ENCODE measurements at regions not wholly inside any gene's neighbourhood (a gene's known extent, or its start where the extent isn't known, plus 50 kb on each side); places are given as distances from the start of the nearest gene placed in this dataset.

DNA sequence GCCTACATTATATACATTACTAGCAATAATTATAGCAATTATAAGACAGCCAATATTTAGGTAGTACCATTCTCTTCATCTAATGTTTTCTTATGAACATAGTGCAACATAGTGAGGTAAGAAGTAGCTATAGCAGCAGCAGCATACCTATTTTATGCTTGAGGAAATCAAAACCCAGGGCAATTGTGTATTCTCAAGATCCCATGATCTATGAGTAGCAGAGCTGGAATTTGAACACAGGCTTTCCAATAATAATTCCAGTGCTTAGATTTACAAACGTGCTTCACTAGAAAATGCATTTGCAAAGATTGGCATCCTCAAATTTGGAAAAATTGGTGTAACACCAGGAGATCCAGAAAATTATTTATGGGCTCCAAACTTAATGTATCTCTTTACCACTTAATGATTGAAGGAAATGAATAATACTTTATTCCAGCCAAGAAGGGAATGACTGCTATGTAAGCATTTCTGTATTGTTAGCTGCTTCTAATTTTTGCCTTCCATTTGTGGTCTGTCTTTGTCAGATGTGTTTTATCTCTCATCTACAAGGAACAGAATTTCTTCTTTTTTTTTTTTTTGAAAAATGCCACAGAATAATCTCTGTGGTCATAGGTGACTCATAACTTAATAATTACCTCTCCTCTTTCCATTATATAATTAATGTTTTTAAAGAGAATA is 451.1 kb downstream of the ARAP2 start:
- H3K9me3 ChIP-seq (replicated peaks), result no peaks in the 10 kb centered on the region
- no peaks in the 10 kb centered on the region for H3K27me3 ChIP-seq
- no peaks in the 10 kb centered on the region for H3K36me3 ChIP-seq
- H3K4me1 ChIP-seq, result no peaks in the 10 kb centered on the region
- H3K4me3 ChIP-seq, result no peak overlapping the region
- no peak for DNase-seq
- H3K27ac ChIP-seq, result no peak overlapping the region

DNA sequence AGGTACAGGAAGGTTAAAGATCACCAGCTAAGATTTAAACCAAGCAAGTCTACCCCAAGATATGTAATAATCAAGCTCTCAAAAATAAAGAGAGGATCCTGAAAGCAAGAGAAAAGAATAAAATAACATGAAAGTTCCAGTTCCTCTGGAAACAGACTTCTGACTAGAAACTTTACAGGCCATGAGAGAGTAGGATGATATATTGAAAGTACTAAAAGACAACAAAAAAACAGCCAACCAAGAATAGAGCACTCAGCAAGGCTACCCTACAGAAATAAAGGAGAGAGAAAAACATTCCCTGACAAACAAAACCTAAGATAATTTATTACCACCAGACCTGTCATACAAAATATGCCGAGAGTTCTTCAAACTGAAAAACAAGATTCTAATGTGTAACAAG is 450.5 kb downstream of the ARAP2 start:
- Histone ChIP-seq H3K27me3 (no peaks in the 10 kb centered on the region), H3K27ac (no peak overlapping the region), H3K4me3 (no peak overlapping the region), H3K4me1 (no peaks in the 10 kb centered on the region), H3K9me3 (replicated peaks) (no peaks in the 10 kb centered on the region), H3K36me3 (no peaks in the 10 kb centered on the region)
- no peak for DNase-seq

DNA sequence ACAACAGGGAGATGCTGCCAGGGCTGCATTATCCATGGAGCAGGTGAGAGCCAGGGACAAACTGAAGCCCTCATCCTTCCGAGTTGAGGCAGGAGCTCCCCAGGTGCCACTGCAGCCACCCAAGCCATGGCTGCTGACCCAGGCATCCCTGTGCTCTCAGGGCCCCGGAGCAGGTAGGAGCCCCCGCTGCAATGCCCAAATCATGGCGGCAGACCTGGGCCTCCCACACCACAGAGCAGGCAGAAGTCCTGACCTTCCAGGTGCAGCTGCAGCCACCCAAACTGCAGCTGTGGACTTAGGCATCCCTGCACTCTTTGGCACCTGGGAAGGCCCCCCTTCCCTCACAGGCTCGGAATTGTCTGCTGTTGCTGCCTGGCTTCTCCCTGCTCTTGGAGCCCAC is 443.6 kb downstream of the ARAP2 start:
- Histone ChIP-seq H3K27ac (no peak overlapping the region), H3K4me3 (no peak overlapping the region), H3K36me3 (no peaks in the 10 kb centered on the region), H3K9me3 (replicated peaks) (no peaks in the 10 kb centered on the region), H3K27me3 (no peaks in the 10 kb centered on the region), H3K4me1 (no peaks in the 10 kb centered on the region)
- DNase-seq, result no peak

DNA sequence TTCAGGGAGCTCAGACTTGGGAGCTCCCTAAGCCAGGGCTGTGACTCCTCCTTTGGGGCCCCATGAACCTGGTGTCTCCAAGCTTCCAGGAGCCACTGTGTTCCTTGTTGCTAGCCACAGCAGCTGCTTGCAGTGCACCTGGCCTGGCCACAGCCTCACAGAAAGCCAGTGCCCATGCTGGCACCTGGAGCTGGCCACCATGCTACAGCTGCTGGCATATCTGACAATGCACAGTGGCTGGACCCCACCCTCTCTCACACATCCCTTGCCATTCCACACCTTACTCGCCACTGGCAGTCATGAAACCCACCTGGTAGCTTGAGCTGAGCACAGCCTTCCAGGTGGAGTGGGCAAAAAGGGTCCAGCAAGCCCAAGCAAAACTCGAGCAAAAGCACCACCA is 441.7 kb downstream of the ARAP2 start:
- H3K9me3 ChIP-seq (replicated peaks), result no peaks in the 10 kb centered on the region
- no peak overlapping the region for H3K4me3 ChIP-seq
- H3K27ac ChIP-seq, result no peak overlapping the region
- no peaks in the 10 kb centered on the region for H3K36me3 ChIP-seq
- no peak for DNase-seq
- H3K4me1 ChIP-seq, result no peaks in the 10 kb centered on the region
- no peaks in the 10 kb centered on the region for H3K27me3 ChIP-seq

DNA sequence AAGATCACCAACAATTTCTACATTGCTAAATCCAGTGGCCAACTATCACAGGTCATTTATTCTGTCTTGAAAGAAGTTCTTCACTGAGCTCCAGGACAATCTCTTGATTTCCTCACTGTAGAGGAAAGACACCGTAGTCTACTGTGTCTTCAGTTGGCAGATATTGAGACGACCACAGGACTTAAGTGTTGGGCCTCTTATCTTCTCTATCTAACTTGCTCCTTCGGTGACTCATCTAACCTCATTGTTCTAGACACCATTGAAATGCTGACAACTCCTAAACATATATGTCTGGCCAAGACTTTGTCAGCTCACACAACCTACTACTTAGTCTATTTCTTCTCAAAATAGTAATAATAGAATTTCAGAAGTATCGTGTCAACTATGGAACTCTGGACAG is 425.8 kb downstream of the ARAP2 start:
- H3K27me3 ChIP-seq, result no peaks in the 10 kb centered on the region
- no peaks in the 10 kb centered on the region for H3K36me3 ChIP-seq
- H3K27ac ChIP-seq, result no peak overlapping the region
- H3K4me3 ChIP-seq, result no peak overlapping the region
- H3K9me3 ChIP-seq (replicated peaks), result no peaks in the 10 kb centered on the region
- DNase-seq, result no peak
- no peaks in the 10 kb centered on the region for H3K4me1 ChIP-seq

DNA sequence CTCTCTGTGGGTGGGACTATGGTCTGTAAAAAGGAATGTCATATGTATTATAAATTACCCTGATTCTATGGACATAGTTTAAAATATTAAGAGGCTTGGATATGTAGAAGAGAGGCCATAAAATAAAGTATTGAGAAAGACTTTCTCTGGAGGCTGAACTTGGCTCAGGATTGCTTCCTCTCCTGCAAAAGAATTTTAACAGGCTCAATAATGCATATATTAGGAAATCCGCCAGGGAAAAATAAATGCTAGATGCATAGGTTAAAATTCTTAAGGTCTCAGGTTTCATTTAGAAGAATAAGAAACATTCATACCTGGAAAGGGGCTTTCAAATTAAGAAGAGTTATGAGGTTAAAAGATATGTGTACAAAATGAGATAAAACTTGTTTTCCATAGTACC is 424.3 kb downstream of the ARAP2 start:
- no peaks in the 10 kb centered on the region for H3K27me3 ChIP-seq
- H3K4me1 ChIP-seq, result no peaks in the 10 kb centered on the region
- no peak overlapping the region for H3K27ac ChIP-seq
- H3K36me3 ChIP-seq, result no peaks in the 10 kb centered on the region
- no peak overlapping the region for H3K4me3 ChIP-seq
- DNase-seq, result no peak
- H3K9me3 ChIP-seq (replicated peaks), result no peaks in the 10 kb centered on the region

DNA sequence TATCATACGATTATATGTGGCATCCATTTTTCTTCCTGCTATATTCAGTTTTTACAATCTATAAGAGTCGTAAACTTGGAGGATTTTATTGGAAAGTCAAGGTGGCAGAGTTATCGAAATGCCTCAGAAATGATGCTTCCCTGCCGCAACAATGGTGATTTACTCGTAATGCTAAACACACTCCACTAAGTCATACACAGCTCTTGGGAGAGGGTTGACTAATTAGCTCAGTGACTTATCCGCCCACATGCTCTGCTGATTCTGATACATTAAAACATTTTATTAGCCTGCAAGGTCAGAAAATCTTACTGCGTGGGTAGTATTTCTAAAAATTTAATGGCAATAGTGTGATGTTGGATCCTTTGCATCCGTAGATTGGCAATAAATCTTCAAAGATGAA is 420.1 kb downstream of the ARAP2 start:
- Histone ChIP-seq H3K36me3 (no peaks in the 10 kb centered on the region), H3K4me3 (no peak overlapping the region)
- DNase-seq, result no peak

DNA sequence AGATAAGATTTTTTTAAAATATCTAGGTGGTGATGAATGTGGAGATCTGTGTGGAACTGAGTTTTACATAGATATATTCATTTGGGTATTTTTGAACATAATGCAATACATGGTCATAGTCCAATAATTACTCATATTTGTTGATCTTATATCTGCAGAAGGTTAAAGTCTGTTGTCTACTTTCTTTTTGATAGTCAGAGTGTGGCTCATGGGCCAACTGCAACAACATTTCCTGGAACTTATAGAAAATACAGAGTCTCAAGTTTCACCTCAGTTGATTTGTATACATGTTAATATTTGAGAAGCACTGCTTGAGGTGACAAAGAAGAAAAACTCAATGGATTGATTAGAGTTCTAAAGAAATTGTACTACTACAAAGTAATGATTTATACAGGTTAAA is 408.4 kb downstream of the ARAP2 start:
- DNase-seq, result no peak
- Histone ChIP-seq H3K27ac (no peak overlapping the region), H3K27me3 (no peaks in the 10 kb centered on the region), H3K36me3 (no peaks in the 10 kb centered on the region), H3K9me3 (replicated peaks) (no peaks in the 10 kb centered on the region), H3K4me3 (no peak overlapping the region), H3K4me1 (no peaks in the 10 kb centered on the region)

More for the DNA sequence above, 420.1 kb downstream of the ARAP2 start:
- H3K4me1 ChIP-seq, result no peaks in the 10 kb centered on the region
- no peak overlapping the region for H3K27ac ChIP-seq
- H3K27me3 ChIP-seq, result no peaks in the 10 kb centered on the region
- H3K9me3 ChIP-seq (replicated peaks), result no peaks in the 10 kb centered on the region

DNA sequence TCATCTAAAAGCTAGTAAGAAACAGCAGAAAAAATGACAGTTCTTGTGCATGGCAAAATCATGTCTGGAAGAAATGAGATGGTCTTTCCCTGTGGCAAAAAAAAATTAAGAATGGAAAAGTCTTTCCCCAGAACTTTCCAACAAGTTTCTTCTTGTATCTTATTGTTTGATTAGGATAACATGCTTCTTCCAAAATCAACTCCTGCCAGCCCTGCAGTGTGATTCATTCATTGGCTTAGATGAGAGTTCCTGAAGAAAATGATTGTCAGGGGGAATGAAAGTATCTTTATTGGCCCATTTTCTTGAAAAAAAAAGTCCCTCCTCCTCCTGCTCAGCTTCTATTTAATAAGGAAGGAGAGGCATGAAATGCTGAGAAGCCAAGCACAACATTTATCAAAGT is 407.7 kb downstream of the ARAP2 start:
- Histone ChIP-seq H3K27me3 (no peaks in the 10 kb centered on the region), H3K36me3 (no peaks in the 10 kb centered on the region)

DNA sequence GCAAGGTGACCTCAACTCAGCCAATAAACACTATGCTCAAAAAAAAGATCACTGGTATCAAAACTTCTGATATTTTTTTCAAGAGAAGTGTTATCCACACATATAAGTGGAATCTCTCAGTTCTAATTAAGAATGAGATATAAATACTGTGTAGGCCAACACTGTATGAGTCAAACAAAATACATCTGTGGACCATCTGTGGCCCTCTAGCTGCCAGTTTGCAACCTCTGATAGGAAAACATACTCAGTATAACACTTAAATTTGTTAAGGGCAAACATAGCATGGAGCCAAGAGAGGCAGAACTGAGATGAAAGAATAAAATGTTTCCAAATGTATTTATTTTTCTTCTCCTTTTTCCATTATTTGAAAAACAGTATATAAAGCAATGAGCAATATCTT is 377.3 kb downstream of the ARAP2 start:
- Histone ChIP-seq H3K27me3 (no peaks in the 10 kb centered on the region), H3K4me3 (no peak overlapping the region), H3K9me3 (replicated peaks) (no peaks in the 10 kb centered on the region), H3K4me1 (no peaks in the 10 kb centered on the region), H3K36me3 (no peaks in the 10 kb centered on the region), H3K27ac (no peak overlapping the region)
- no peak for DNase-seq

More for the DNA sequence above, 407.7 kb downstream of the ARAP2 start:
- H3K27ac ChIP-seq, result no peak overlapping the region
- no peaks in the 10 kb centered on the region for H3K9me3 ChIP-seq (replicated peaks)
- no peak overlapping the region for H3K4me3 ChIP-seq
- no peaks in the 10 kb centered on the region for H3K4me1 ChIP-seq
- DNase-seq, result no peak

DNA sequence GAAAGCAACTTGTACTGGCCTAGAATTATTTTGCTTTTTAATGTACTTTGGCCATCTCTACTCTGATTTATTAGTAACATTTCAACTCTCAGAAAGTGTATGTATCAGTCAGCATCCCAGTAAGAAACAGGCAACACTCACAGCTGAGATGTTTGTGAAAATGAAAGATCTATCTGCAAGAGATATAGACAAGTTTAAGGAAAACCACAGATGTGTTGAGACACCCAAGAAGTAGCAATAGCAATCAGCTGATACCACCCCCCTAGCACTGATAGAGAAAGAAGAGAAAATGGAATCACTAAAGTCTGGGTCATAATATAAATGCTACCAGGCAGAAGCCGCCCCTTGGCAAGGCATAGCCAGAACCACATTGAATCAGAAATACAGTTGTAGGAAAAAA is 372.0 kb downstream of the ARAP2 start:
- Histone ChIP-seq H3K27me3 (no peaks in the 10 kb centered on the region), H3K27ac (no peak overlapping the region), H3K36me3 (no peaks in the 10 kb centered on the region), H3K4me1 (no peaks in the 10 kb centered on the region), H3K9me3 (replicated peaks) (no peaks in the 10 kb centered on the region), H3K4me3 (no peak overlapping the region)
- no peak for DNase-seq

DNA sequence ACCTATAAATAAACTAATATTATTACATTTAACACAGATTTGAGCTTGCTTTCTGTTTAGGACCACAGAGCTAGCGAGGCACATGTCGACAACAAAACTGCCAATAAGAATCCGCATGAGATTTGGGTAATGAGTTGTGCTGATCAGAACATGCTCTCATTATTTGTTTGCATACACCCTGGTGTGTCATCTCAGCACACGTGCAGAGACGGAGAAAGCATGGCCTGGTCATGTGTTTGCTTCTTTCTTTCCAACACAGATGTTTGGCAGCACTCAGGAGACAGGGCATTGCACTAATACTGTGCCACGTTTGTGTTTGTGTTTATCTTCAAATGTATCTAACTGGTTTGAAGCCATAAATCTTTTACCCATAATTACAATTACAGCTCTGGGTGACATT is 364.8 kb downstream of the ARAP2 start:
- H3K27me3 ChIP-seq, result no peaks in the 10 kb centered on the region
- no peak for DNase-seq

DNA sequence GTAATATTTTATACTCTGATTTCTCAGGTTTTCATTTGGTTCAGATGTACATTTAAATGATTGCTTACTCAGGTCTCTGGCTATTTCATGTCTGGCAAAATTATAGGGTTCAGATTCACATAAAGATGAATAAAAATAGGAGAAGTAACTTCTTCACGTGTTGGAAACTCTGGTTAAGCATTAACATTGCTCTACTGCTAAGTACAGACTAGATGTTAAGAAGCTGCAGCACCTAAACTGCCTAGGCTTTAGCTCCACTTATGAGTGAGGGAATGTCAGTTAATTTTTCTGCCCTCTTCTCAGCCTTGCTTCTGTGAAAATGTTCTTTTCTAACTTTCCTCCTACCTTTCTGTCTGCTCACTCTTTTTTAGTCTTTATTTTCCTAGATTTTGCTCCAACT is 361.2 kb downstream of the ARAP2 start:
- H3K4me3 ChIP-seq, result no peak overlapping the region
- H3K27ac ChIP-seq, result no peak overlapping the region
- no peak for DNase-seq
- no peaks in the 10 kb centered on the region for H3K9me3 ChIP-seq (replicated peaks)
- no peaks in the 10 kb centered on the region for H3K4me1 ChIP-seq
- H3K27me3 ChIP-seq, result no peaks in the 10 kb centered on the region
- no peaks in the 10 kb centered on the region for H3K36me3 ChIP-seq

More for the DNA sequence above, 364.8 kb downstream of the ARAP2 start:
- no peak overlapping the region for H3K27ac ChIP-seq
- H3K36me3 ChIP-seq, result no peaks in the 10 kb centered on the region
- no peaks in the 10 kb centered on the region for H3K4me1 ChIP-seq
- no peak overlapping the region for H3K4me3 ChIP-seq
- no peaks in the 10 kb centered on the region; the same call in 1 of the 2 replicates for H3K9me3 ChIP-seq (replicated peaks)

DNA sequence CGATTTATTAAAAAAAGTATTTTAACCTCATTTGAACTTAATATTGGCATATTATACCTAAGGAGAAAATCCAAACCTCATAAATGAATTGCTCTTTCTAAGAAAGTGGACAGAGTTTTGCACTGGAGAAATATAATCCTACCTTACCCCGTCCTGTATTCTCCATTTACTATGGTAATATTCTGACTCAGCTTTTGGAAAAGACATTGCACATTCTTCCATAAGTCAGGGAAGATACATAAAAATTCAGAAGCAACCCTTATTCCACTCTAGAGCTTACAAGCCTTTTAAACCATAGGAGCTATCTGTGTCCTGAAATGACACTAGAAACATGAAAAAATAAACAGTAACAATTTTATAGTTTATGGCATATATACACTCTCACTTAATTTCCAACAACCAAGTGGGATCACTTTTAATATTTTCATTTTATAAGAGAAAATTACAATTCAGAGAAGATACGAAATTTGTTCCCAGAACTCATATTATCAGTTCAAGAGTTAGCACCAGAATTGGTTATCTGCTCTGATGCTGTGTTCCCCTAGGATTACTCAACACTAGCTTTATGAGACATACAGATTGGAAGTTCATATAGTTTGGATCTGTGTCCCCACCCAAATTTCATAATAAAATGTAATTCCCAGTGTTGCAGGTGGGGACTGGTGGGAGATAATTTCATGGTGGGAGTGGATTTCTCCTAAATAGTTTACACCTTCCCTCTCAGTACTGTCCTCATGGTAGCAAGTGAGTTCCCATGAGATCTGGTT is 359.4 kb downstream of the ARAP2 start:
- Histone ChIP-seq H3K27me3 (no peaks in the 10 kb centered on the region), H3K9me3 (replicated peaks) (no peaks in the 10 kb centered on the region), H3K4me1 (no peaks in the 10 kb centered on the region), H3K4me3 (no peak overlapping the region), H3K36me3 (no peaks in the 10 kb centered on the region), H3K27ac (no peak overlapping the region)
- no peak for DNase-seq

DNA sequence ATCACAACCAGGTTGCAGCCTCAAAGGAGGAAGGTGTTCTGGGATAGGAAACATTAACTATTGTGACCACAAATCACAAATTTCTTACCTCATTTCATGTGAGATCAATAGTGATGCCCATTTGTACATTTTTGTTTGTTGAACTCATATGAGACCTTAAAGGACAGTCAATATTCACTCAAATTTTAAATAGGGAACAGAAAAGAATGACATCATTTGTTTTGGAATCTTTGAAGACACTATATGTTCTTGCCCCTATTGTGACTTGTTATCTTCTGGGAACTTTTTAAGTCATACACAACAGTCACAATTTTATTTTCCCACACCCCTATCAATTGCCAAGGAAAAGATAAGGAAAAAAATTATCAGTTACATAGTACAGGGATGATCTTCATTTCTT is 346.5 kb downstream of the ARAP2 start:
- Histone ChIP-seq H3K27me3 (no peaks in the 10 kb centered on the region), H3K4me1 (no peaks in the 10 kb centered on the region), H3K4me3 (no peak overlapping the region), H3K36me3 (no peaks in the 10 kb centered on the region), H3K27ac (no peak overlapping the region), H3K9me3 (replicated peaks) (no peaks in the 10 kb centered on the region)
- DNase-seq, result no peak
